ENCODE measurements at regions not wholly inside any gene's neighbourhood (a gene's known extent, or its start where the extent isn't known, plus 50 kb on each side); places are given as distances from the start of the nearest gene placed in this dataset.

DNA sequence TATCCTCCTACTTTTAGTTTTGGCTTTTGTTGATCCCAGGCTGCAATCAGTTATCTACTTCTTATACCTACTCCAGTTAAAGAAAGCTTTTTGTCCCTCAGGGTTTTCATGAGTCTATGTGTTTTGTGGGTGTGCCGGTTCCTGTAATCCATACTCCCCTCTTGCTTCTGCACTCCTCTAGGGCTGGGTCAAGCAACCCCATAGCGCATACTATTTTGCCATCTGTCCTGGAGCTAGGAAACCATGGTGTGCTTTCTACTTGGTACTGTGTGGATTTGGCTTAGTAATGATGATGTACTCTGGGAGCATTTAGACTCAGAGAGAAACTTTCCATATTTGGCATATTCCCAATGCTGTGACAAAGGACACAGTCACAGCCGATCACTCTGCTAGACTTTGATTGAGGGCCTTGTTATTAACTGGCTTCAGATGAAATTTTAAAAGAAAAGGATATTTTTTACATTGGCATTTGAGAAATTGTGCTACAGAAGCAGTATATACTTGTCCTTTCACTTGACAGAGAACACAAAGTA, 86.1 kb upstream of the GRXCR1 start:
- H2BK120ac ChIP-seq (replicated peaks; ENCODE audit: low read depth, low read length): no peak overlapping the region
- no peak overlapping the region for H2BK15ac ChIP-seq (ENCODE audit: low read length)
- no peaks in the 10 kb centered on the region for H4K20me1 ChIP-seq (replicated peaks in 1 of 2; ENCODE audit: control insufficient read depth in 1 of 2, insufficient read depth in 2 of 2, low read length in 2 of 2)
- no peak overlapping the region for H3K4me3 ChIP-seq (ENCODE audit: extremely low read depth in 1 of 4, insufficient read depth in 2 of 4, low read depth in 3 of 4, low read length in 4 of 4)
- no peaks in the 10 kb centered on the region for H3K27me3 ChIP-seq (replicated peaks in 1 of 4; ENCODE audit: control insufficient read depth in 3 of 4, extremely low read depth in 1 of 4, insufficient read depth in 3 of 4, low read length in 3 of 4)
- no peak overlapping the region for H3K27ac ChIP-seq (ENCODE audit: low read depth, low read length)
- FAIRE-seq (no peak), DNase-seq (ENCODE audit: low read depth in 1 of 2, low spot score in 2 of 2) (no peak)
- no peaks in the 10 kb centered on the region for H3K23me2 ChIP-seq (ENCODE audit: low read depth, low read length)
- H2AK5ac ChIP-seq (ENCODE audit: low read depth, low read length): no peak overlapping the region
- H3K4me1 ChIP-seq (replicated peaks in 1 of 4; ENCODE audit: control insufficient read depth in 3 of 4, insufficient read depth in 4 of 4, low read length in 3 of 4): no peaks in the 10 kb centered on the region
- no peak overlapping the region for H4K5ac ChIP-seq (ENCODE audit: insufficient read length, low read depth, low read length)
- no peak overlapping the region for H3K56ac ChIP-seq (replicated peaks; ENCODE audit: insufficient read length, low read depth, low read length)
- no peak overlapping the region for H4K91ac ChIP-seq (replicated peaks; ENCODE audit: insufficient read length, low read length)
- no peak overlapping the region for H3K4ac ChIP-seq (replicated peaks; ENCODE audit: insufficient read length, low read depth, low read length)
- H3K36me3 ChIP-seq (ENCODE audit: control insufficient read depth in 2 of 4, insufficient read depth in 4 of 4, low read length in 3 of 4): no peaks in the 10 kb centered on the region
- H2AFZ ChIP-seq (ENCODE audit: low read length): no peak overlapping the region
- no peak overlapping the region for H3K23ac ChIP-seq (ENCODE audit: insufficient read length)
- no peak overlapping the region for H3K9ac ChIP-seq (replicated peaks in 1 of 4; ENCODE audit: extremely low read depth in 1 of 4, low read depth in 3 of 4, low read length in 3 of 4)
- no peak overlapping the region for H3K4me2 ChIP-seq (ENCODE audit: insufficient read depth in 1 of 2, low read depth in 2 of 2, low read length in 2 of 2)
- H4K8ac ChIP-seq (ENCODE audit: extremely low read depth, insufficient read depth, low read length): no peak overlapping the region
- no peaks in the 10 kb centered on the region for H3K79me1 ChIP-seq (ENCODE audit: low read depth, low read length)
- ChIA-PET CTCF (ENCODE audit: partially characterized antibody) (interaction anchor here (1.6 to 4.5 kb wide), 2 partner anchors 10 to 28 kb away, joined by 3 to 21 read pairs; no protein-coding TSS in a partner anchor), POLR2A (ENCODE audit: partially characterized antibody) (no interaction called here)
- no peak overlapping the region for H2BK5ac ChIP-seq (ENCODE audit: low read depth, low read length)
- no peak overlapping the region for H2BK20ac ChIP-seq (ENCODE audit: low read length)
- WGBS, 2 experiments (ENCODE audit: extremely low coverage in 1 of 2, insufficient coverage in 1 of 2, insufficient read length in 1 of 2, insufficient replicate concordance in 2 of 2, low coverage in 1 of 2, low lambda C conversion rate in 2 of 2, missing lambda C conversion rate in 1 of 2): 93% methylated on average over 3 of the region's 3 CpGs; no CpG with 5 or more reads in 1 of the 2 experiments
- peaks cover 10 to 18% of the 10 kb centered on the region in 2 experiments for H3K9me3 ChIP-seq (ENCODE audit: insufficient read depth in 2 of 2, low read depth in 1 of 2, low read length in 1 of 2)
- no peak overlapping the region for H2BK12ac ChIP-seq (ENCODE audit: low read depth, low read length)
- no peak overlapping the region for H3K14ac ChIP-seq (ENCODE audit: insufficient read length)
- H3K79me2 ChIP-seq (ENCODE audit: control insufficient read depth in 1 of 2, insufficient read depth in 2 of 2, low read length in 2 of 2): no peaks in the 10 kb centered on the region
- TF ChIP-seq HDAC2 (IDR thresholded peaks at IDR 0.05; ENCODE audit: borderline replicate concordance in 1 of 2, low read depth in 2 of 2, low read length in 2 of 2) (no peak), CEBPB (IDR thresholded peaks at IDR 0.05; ENCODE audit: low read depth, low read length) (no peak), RBBP5 (IDR thresholded peaks at IDR 0.05; ENCODE audit: borderline replicate concordance, low read depth, low read length) (no peak), GABPA (IDR thresholded peaks at IDR 0.05; ENCODE audit: borderline replicate concordance, insufficient read depth, low read length) (no peak), CREB1 (IDR thresholded peaks at IDR 0.05) (no peak), TBP (IDR thresholded peaks at IDR 0.05; ENCODE audit: low read depth, low read length) (no peak), SP1 (IDR thresholded peaks at IDR 0.05; ENCODE audit: low read depth, low read length) (no peak), TCF12 (IDR thresholded peaks at IDR 0.05; ENCODE audit: low read depth, low read length) (no peak), TAF7 (optimal IDR thresholded peaks at IDR 0.05; ENCODE audit: borderline replicate concordance, low read depth, low read length) (no peak), NANOG (IDR thresholded peaks at IDR 0.05; ENCODE audit: insufficient read depth, low read depth, low read length, poor library complexity, severe bottlenecking) (no peak)
- H3K18ac ChIP-seq (ENCODE audit: extremely low read depth, low read length): no peak overlapping the region
